ENCODE measurements at regions not wholly inside any gene's neighbourhood (a gene's known extent, or its start where the extent isn't known, plus 50 kb on each side); places are given as distances from the start of the nearest gene placed in this dataset.

DNA sequence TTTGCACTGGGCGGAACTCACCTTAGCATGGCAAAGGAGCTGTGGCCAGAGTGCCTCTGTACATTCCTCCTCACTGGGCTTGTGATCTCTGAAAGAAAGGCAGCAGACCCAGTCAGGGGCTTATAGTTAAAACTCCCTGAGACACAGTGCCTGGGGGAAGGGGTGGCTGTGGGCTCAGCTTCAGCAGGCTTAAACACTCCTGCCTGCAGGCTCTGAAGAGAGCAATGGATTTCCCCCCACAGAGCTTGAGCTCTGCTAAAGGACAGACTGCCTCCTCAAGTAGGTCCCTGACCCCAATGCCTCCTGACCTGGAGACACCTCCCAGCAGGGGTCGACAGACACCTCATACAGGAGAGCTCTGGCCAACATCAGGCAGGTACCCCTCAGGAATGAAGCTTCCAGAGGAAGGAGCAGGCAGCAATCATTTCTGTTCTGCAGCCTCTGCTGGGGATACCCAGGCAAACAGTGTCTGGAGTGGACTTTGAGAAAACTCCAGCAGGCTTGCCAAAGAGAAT is 327.5 kb upstream of the SLC16A7 start:
- Histone ChIP-seq H3K27ac (ENCODE audit: low read depth, low read length) (no peak overlapping the region), H3K27me3 (ENCODE audit: insufficient read depth, low read length) (no peaks in the 10 kb centered on the region), H3K79me2 (ENCODE audit: insufficient read depth, low read length) (no peaks in the 10 kb centered on the region), H3K4me1 (ENCODE audit: insufficient read depth, low read length) (no peaks in the 10 kb centered on the region), H3K4me2 (ENCODE audit: insufficient read depth, low read length) (no peak overlapping the region), H4K20me1 (ENCODE audit: insufficient read depth, low read length) (no peaks in the 10 kb centered on the region), H3K36me3 (ENCODE audit: insufficient read depth, low read length) (no peaks in the 10 kb centered on the region), H3K9me3 (ENCODE audit: low read depth, low read length) (peaks cover under 1% of the 10 kb centered on the region), H2AFZ (ENCODE audit: low read length) (no peak overlapping the region), H3K4me3 (ENCODE audit: insufficient read depth, low read length) (no peak overlapping the region)
- peak; percentile 53 for DNase-seq (ENCODE audit: insufficient read length, low spot score, missing footprints)
- TF ChIP-seq, protein P1, sequence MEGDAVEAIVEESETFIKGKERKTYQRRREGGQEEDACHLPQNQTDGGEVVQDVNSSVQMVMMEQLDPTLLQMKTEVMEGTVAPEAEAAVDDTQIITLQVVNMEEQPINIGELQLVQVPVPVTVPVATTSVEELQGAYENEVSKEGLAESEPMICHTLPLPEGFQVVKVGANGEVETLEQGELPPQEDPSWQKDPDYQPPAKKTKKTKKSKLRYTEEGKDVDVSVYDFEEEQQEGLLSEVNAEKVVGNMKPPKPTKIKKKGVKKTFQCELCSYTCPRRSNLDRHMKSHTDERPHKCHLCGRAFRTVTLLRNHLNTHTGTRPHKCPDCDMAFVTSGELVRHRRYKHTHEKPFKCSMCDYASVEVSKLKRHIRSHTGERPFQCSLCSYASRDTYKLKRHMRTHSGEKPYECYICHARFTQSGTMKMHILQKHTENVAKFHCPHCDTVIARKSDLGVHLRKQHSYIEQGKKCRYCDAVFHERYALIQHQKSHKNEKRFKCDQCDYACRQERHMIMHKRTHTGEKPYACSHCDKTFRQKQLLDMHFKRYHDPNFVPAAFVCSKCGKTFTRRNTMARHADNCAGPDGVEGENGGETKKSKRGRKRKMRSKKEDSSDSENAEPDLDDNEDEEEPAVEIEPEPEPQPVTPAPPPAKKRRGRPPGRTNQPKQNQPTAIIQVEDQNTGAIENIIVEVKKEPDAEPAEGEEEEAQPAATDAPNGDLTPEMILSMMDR (IDR thresholded peaks at IDR 0.05; ENCODE audit: extremely low read depth, low read depth, low read length) = no peak

DNA sequence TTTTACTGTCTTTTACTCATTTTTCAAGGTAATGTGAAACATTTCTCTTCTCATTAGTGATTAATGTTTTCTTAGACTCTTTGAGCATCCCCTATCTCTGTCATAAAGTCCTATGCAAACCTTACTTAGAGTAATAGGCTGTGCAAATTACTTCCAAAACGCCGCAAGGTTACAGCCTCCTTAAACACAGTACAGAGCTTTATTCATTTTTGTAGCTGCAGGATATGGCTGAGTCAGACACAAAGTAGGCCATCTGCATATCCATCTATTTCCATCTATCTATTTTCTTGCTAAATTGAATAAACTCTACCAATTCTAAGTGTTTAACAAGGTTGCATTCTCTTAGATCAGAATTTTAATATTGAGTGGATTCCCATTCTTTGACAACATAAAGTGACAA is 335.6 kb upstream of the SLC16A7 start:
- Histone ChIP-seq H3K4me1 (ENCODE audit: insufficient read depth, low read length) (no peaks in the 10 kb centered on the region), H2AFZ (ENCODE audit: low read length) (no peak overlapping the region), H3K27me3 (ENCODE audit: insufficient read depth, low read length) (no peaks in the 10 kb centered on the region), H3K4me2 (ENCODE audit: insufficient read depth, low read length) (no peak overlapping the region), H3K4me3 (ENCODE audit: insufficient read depth, low read length) (no peak overlapping the region), H3K9me3 (ENCODE audit: low read depth, low read length) (peaks cover 2% of the 10 kb centered on the region), H4K20me1 (ENCODE audit: insufficient read depth, low read length) (no peaks in the 10 kb centered on the region), H3K36me3 (ENCODE audit: insufficient read depth, low read length) (no peaks in the 10 kb centered on the region), H3K27ac (ENCODE audit: low read depth, low read length) (no peak overlapping the region), H3K79me2 (ENCODE audit: insufficient read depth, low read length) (no peaks in the 10 kb centered on the region)
- TF ChIP-seq, protein P1 (IDR thresholded peaks at IDR 0.05; ENCODE audit: extremely low read depth, low read depth, low read length) = no peak
- DNase-seq (ENCODE audit: insufficient read length, low spot score, missing footprints) = no peak

DNA sequence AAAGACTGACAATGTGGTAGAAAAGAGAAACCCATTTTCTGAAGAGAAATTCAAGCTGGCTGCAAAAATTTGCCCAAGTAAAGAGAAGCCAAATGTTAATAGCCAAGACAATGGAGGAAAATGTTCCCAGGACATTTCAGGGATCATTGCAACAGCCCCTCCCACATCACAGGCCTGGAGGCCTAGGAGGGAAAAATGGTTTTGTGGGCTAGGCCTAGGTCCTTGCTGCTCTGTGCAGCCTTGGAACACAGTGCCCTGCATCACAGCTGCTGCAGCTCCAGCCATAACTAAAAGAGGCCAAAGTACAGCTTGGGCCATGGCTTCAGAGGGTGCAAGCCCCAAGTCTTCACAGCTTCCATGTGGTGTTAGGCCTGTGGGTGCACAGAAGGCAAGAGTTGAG is 332.4 kb upstream of the LRIG3 start:
- H3K4me3 ChIP-seq (ENCODE audit: insufficient read depth, low read length) = no peak overlapping the region
- no peaks in the 10 kb centered on the region for H3K27me3 ChIP-seq (ENCODE audit: insufficient read depth, low read length)
- TF ChIP-seq, protein P1 (IDR thresholded peaks at IDR 0.05; ENCODE audit: extremely low read depth, low read depth, low read length) = no peak
- no peak overlapping the region for H2AFZ ChIP-seq (ENCODE audit: low read length)
- H3K9me3 ChIP-seq (ENCODE audit: low read depth, low read length) = no peaks in the 10 kb centered on the region
- H3K4me2 ChIP-seq (ENCODE audit: insufficient read depth, low read length) = no peak overlapping the region
- H3K4me1 ChIP-seq (ENCODE audit: insufficient read depth, low read length) = no peaks in the 10 kb centered on the region
- H3K79me2 ChIP-seq (ENCODE audit: insufficient read depth, low read length) = no peaks in the 10 kb centered on the region
- no peak for DNase-seq (ENCODE audit: insufficient read length, low spot score, missing footprints)
- H3K27ac ChIP-seq (ENCODE audit: low read depth, low read length) = no peak overlapping the region
- no peaks in the 10 kb centered on the region for H4K20me1 ChIP-seq (ENCODE audit: insufficient read depth, low read length)
- H3K36me3 ChIP-seq (ENCODE audit: insufficient read depth, low read length) = no peaks in the 10 kb centered on the region

DNA sequence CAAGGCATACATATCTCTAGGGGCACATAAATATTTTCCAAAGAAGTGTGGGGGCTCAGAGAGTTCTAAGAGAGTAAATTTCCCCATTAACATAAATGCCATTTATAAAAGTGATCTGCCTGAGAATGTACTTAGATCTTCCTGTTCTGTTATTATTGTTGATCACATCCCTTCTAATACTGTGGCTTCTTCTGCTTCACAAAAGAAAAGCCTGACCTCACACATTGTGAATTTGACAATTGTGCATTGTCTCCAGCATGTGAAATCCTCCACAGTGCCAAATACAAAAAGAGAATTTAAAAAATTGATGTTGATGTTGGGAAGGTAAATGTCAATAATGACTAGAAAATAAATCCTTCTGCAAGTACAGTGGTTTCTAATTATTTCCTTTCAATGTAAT is 330.5 kb upstream of the LRIG3 start:
- TF ChIP-seq, protein P1 (IDR thresholded peaks at IDR 0.05; ENCODE audit: extremely low read depth, low read depth, low read length) = no peak
- no peaks in the 10 kb centered on the region for H3K36me3 ChIP-seq (ENCODE audit: insufficient read depth, low read length)

More for the DNA sequence above, 330.5 kb upstream of the LRIG3 start:
- no peaks in the 10 kb centered on the region for H4K20me1 ChIP-seq (ENCODE audit: insufficient read depth, low read length)
- no peaks in the 10 kb centered on the region for H3K79me2 ChIP-seq (ENCODE audit: insufficient read depth, low read length)
- no peak overlapping the region for H3K27ac ChIP-seq (ENCODE audit: low read depth, low read length)
- no peak overlapping the region for H3K4me3 ChIP-seq (ENCODE audit: insufficient read depth, low read length)
- no peaks in the 10 kb centered on the region for H3K27me3 ChIP-seq (ENCODE audit: insufficient read depth, low read length)
- no peak overlapping the region for H3K4me2 ChIP-seq (ENCODE audit: insufficient read depth, low read length)
- no peaks in the 10 kb centered on the region for H3K4me1 ChIP-seq (ENCODE audit: insufficient read depth, low read length)
- DNase-seq (ENCODE audit: insufficient read length, low spot score, missing footprints) = no peak
- no peak overlapping the region for H2AFZ ChIP-seq (ENCODE audit: low read length)
- H3K9me3 ChIP-seq (ENCODE audit: low read depth, low read length) = no peaks in the 10 kb centered on the region

Data from osteoblast (primary cell).